Prostate gland (tissue), 2 donors: ENCODE measurements at regions not wholly inside any gene's neighbourhood (a gene's known extent, or its start where the extent isn't known, plus 50 kb on each side); places are given as distances from the start of the nearest gene placed in this dataset.

Experiments
- CTCF ChIP-seq, 4 experiments: fragments of 200-600 bp in 2 of 4; fragments of 450-650 bp in 2 of 4; sonication (generic) in 2 of 4; IDR thresholded peaks; 1 replicate in 3 of 4; 2 replicates in 1 of 4; pipeline ENCODE4 v1.5.1; 2016 to 2019; ENCODE audit warnings: antibody characterized with exemption in 4 of 4, mild to moderate bottlenecking in 2 of 4, moderate library complexity in 2 of 4
- POLR2AphosphoS5 ChIP-seq: sonication (generic); formaldehyde crosslinking; IDR thresholded peaks from one replicate; pipeline ENCODE4 v1.6.1; 2017; ENCODE audit warnings: antibody characterized with exemption

- TF ChIP-seq POLR2AphosphoS5 = no peak
- no peak for TF ChIP-seq CTCF (IDR thresholded peaks at IDR 0.05)
These were observed 189.7 kb upstream of the ADCY1 start for GRCh38 chr7:45384499-45384898.
